ENCODE measurements at regions not wholly inside any gene's neighbourhood (a gene's known extent, or its start where the extent isn't known, plus 50 kb on each side); places are given as distances from the start of the nearest gene placed in this dataset.

- TF ChIP-seq EP300 (IDR thresholded peaks at IDR 0.05; ENCODE audit: borderline replicate concordance) = no peak
- TF ChIP-seq NFIC (IDR thresholded peaks at IDR 0.05) = no peak
- TF ChIP-seq CREB1 (IDR thresholded peaks at IDR 0.05; ENCODE audit: low read depth) = no peak
- no peak for TF ChIP-seq RAD21 (IDR thresholded peaks at IDR 0.05; ENCODE audit: low read depth)
- no peak for TF ChIP-seq TAF1 (IDR thresholded peaks at IDR 0.05; ENCODE audit: low read depth)
- no peak for TF ChIP-seq CEBPB (IDR thresholded peaks at IDR 0.05)
Observed at GRCh38 chr4:31557437-31557836, 837.3 kb downstream of the PCDH7 start.
